Embryonic facial prominence (tissue), 1 donor: ENCODE measurements at regions not wholly inside any gene's neighbourhood (a gene's known extent, or its start where the extent isn't known, plus 50 kb on each side); places are given as distances from the start of the nearest gene placed in this dataset.

ENCODE experiments used
- DNase-seq: peaks from one replicate; pipeline ENCODE4 v3.0.0-alpha.2; 2016; ENCODE audit errors: extremely low spot score

- no peak for DNase-seq
Observed at GRCh38 chr6:141452354-141452686, 680.4 kb upstream of the GJE1 start.

- no peak for DNase-seq
Observed at GRCh38 chr6:141451511-141452353, 681.0 kb upstream of the GJE1 start.

GRCh38 chr6:141451181-141451510 is 681.6 kb upstream of the GJE1 start:
- no peak for DNase-seq

GRCh38 chr6:141445928-141446628 is 686.6 kb upstream of the GJE1 start:
- DNase-seq: no peak

GRCh38 chr6:141443668-141444289 is 688.9 kb upstream of the GJE1 start:
- DNase-seq: no peak

- DNase-seq: no peak
Observed at GRCh38 chr6:141443032-141443431, 689.7 kb upstream of the GJE1 start.

GRCh38 chr6:141439513-141439912 is 693.2 kb upstream of the GJE1 start:
- no peak for DNase-seq

GRCh38 chr6:141437685-141438084 is 695.0 kb upstream of the GJE1 start:
- DNase-seq: no peak

- no peak for DNase-seq
Observed at GRCh38 chr6:141437011-141437410, 695.7 kb upstream of the GJE1 start.

- no peak for DNase-seq
Observed at GRCh38 chr6:141426400-141426980, 706.2 kb upstream of the GJE1 start.

GRCh38 chr6:141421378-141421777 is 711.3 kb upstream of the GJE1 start:
- DNase-seq: no peak

- no peak for DNase-seq
Observed at GRCh38 chr6:141418076-141418475, 714.6 kb upstream of the GJE1 start.

GRCh38 chr6:141415896-141416295 is 716.8 kb upstream of the GJE1 start:
- DNase-seq: no peak

- no peak for DNase-seq
Observed at GRCh38 chr6:141413196-141413595, 719.5 kb upstream of the GJE1 start.

GRCh38 chr6:141406761-141407160 is 726.0 kb upstream of the GJE1 start:
- no peak for DNase-seq

GRCh38 chr6:141403827-141404226 is 728.9 kb upstream of the GJE1 start:
- DNase-seq: no peak

GRCh38 chr6:141403103-141403502 is 729.6 kb upstream of the GJE1 start:
- no peak for DNase-seq

- DNase-seq: no peak
Observed at GRCh38 chr6:141402489-141402888, 730.2 kb upstream of the GJE1 start.

GRCh38 chr6:141401851-141402250 is 730.9 kb upstream of the GJE1 start:
- no peak for DNase-seq

GRCh38 chr6:141401168-141401567 is 731.6 kb upstream of the GJE1 start:
- no peak for DNase-seq

GRCh38 chr6:141398949-141399348 is 733.8 kb upstream of the GJE1 start:
- DNase-seq: no peak

- DNase-seq: no peak
Observed at GRCh38 chr6:141395443-141396008, 737.2 kb upstream of the GJE1 start.
